NCI-H1092 (cell line): ENCODE measurements at regions not wholly inside any gene's neighbourhood (a gene's known extent, or its start where the extent isn't known, plus 50 kb on each side); places are given as distances from the start of the nearest gene placed in this dataset.
"Not testable (repeated sequence)": the region's sequence is repeated elsewhere in the genome, so short reads cannot be mapped to it uniquely, and the experiment has no call there.

Source experiments
- DNase-seq: peaks from one replicate; lab custom pipeline; 2025; lab: John Stamatoyannopoulos, UW

DNA sequence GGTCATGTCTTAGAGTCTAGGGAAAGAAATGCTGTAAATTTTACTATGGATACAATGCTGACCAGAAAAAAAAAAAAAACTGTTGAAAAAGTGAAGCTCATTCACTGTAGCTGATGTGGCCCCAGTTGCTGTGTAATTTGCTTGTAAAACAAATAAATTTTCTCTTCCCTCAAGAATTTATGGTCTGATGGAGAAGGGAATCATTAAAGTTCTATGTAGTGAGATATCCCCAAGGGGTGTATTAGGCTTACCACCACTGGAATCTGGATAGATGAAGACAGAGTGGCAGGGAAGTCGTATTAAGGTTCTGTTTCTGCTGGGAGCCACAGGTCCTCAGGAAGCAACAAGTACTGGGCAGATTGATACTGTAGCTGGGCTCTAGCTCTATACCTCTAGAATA lies 860.0 kb downstream of the LTN1 start:
- no peak for DNase-seq

DNA sequence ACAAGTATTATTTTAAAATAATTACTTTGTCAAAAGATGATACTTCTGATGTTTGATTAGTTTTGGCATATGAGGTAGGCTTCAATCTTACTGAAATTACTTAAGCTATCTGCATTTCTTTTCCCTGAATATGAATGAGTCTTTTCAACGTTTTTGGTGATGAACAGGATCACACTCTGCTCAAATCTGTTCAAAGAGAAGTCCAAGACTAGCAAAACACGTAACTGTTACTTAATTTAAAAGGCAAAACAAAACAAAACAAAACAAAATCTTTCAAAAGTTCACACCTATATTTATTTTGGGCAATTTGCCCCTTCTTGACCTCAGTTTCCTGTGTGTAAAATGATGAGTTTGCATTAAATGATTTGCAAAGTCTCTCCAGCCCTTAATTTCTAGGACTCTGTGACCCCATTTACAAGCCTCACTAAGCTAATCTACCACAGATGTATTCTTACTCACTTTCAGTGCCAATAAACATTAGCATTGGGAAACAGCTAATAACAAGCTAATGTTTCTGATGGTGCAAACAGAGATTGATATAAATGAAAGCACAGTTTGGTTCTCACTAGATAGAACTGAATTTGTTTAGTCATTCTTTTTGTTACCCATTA lies 865.4 kb downstream of the LTN1 start:
- DNase-seq, result no peak

DNA sequence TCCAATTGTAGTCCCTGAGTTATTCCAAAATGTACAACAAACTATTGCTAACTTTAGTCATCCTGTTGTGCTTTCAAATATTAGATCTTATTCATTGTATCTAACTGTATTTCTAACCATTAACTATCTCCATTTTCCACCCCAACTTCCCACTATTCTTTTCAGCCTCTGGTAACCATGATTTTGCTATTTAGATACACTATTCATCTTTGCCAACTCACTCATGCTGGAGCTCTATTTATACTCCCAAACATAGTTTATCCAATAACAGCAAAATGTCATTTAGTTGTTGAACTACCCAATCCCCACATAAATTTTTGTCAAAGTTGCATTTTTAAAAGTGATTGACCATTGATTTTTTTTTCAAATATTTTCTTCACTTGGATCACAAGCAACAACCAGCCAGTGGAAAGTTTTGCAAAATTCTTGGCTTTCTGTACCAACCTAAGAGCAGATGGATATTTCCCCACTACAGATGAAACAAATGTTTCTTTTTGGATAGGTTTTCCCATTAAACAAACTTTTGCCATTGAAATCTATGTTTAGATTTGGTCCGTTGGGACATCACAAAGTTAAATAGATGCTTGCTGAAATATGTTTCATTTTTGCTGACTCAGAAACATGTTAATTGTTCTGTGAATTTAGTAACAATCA lies 866.0 kb downstream of the LTN1 start:
- DNase-seq, result no peak

DNA sequence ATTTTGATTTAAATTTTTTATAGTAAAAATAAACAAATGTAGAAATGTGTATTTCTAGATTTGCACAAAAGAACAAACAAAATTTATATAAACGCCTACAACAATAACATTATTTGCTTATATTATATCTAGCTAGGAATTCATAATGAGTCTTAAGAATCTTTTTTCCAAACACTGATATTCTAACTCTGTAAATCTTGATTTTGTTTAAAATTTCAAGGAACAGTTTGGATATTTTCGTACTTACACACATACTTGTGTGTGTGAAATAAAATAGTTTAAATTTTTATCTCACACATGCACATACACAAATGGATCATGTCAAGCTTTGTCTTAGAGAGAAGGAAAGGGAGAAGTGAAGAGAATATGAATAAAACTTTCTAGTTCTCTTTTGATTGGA lies 868.1 kb downstream of the LTN1 start:
- no peak for DNase-seq

DNA sequence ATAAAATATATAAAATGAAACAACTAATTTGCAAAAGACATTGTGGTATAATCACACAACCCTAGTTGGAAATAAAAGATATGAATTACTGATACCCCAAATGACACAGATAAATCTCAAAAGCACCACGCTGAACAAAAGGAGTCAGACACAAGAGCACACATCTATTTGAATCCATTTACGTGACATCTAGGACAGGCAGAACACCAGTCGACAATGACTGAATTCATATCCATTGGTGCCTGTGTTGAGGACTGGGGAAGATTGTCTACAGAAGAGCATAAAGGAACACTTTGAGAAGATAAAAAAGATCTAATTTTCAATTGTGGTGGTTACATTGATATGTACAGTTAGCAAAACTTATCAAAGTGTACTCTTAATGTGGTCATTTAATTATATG lies 874.1 kb downstream of the LTN1 start:
- no peak for DNase-seq

DNA sequence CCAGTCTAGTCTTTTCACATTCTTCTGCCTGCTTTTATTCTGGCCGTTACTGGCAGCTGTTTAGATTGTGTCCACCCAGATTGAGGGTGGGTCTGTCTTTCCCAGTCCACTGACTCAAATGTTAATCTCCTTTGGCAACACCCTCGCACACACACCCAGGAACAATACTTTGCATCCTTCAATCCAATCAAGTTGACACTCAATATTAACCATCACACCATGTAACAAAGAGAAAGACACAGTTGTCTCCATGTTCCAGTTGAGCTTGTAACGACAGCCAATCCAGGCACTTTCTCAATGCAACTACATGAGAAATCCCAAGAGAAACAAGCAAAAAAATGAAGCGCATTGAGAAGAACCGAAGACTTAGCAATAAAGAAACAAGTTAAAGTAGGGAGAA lies 877.7 kb downstream of the LTN1 start:
- not testable (repeated sequence) for DNase-seq

DNA sequence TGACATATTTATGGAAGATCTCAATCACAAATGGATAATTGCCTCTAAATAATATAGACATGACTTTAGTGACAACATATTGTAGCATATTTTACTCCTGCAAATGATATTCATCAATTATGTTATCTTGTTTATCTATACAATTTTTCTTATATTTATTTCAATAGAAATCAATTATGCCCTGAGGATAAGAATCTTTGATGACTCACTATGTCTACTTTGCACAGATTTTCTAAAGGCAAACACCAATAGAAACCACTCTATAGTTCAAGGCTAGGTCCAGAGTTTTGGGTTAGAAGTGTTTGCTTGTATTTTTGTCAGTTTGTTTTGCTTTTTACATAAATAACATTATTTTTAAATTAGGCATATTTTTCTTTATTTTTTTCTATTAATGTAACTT lies 879.0 kb downstream of the LTN1 start:
- no peak for DNase-seq

DNA sequence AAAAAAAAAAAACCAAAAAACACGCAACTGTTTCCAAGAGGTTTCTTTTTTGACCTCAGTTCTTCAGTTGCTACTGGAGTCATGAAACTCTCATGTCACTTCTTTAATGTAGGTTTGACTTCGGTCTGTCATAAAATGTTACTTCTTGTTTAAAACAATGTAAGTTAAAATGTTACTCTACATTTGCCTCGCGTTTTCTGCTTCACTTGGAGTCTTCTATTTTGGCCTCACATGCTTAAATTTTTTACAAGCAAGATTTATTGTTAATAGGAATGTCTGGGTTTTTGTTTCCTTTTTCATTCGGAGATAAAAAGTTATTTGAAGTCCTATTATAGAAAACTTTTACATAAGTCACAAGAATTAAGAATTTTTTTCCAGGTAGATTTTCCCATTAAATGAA lies 880.2 kb downstream of the LTN1 start:
- DNase-seq, result no peak

DNA sequence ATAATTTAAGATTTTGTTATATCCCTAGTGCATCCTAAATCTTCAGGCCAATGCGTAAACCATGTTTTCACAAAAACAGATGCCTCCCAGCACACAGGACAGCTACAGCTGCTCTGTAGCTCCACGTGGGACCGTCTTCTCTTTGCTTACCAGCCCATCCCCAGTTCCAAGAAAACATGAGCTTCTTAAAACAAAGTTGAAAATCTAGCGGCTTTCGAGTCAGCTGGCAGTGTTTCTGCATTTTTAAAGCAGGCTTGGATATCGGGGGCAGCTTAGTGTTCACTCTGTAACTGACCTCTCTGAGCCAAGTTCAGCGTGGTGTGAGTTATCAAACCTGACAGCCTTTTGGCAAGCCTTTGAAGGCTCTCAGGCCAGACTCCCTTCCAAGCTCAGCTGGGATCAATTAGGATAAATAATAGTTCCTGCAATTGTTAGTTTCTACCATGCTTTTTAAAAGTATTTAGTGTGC lies 881.5 kb downstream of the LTN1 start:
- no peak for DNase-seq

DNA sequence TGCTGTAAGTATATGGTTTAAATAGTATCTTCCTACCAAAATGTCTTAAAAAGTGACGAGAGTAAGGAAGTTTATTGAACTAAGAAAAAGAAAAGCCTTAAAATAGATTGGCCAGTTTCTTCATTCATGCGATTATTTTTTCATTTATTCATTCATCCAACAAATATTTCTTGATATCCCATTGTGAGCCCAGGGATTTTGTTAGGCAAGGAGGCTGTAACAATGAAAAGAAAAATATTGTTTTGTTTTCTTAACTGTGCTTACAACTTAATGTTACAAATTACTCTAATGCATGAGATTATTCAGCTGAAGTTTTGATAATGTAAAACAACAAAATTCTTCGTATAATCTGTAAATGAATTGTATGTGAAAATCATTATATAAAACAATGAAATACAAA lies 882.0 kb downstream of the LTN1 start:
- no peak for DNase-seq

DNA sequence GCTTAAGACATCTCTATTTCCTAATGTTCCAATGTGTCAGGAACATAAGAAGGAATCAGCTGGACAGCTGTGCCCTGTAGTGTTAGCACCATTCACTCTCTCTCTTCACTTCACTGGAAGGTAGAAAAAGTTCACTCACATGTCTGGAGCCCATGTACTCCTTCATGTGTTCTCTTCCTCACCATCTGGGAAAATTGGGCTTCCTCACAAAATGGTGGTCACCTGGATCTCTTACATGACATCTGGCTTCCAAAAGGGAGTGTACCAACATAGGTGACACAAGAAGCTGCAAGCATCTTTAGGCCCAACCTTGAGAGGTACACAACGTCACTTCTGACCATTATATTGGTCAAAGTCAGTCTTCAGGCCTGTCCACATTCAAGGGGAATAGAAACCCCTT lies 882.6 kb downstream of the LTN1 start:
- DNase-seq, result no peak

DNA sequence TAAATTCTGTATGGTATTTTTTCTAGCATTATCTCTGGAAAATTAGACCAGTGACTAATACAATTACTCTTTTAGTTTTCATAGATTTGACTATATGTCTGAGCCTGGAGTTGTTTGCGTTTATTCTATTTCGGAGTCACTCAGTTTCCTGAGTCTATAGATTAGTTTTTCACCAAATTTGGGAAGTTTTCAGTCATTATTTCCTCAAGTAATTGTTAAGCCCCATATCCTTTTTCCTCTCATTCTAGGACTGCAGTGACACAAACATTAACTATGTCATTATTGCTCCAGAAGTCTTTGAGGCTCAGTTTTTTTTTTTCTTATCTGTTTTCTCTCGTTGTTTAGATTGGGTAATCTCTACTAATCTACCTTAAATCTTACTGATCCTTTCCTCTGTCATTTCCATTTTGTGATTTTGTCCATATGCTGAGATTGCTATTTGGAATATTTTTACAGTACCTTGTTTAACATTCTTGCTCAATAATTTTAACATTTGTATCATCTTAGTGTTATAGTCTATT lies 886.2 kb downstream of the LTN1 start:
- DNase-seq, result no peak

DNA sequence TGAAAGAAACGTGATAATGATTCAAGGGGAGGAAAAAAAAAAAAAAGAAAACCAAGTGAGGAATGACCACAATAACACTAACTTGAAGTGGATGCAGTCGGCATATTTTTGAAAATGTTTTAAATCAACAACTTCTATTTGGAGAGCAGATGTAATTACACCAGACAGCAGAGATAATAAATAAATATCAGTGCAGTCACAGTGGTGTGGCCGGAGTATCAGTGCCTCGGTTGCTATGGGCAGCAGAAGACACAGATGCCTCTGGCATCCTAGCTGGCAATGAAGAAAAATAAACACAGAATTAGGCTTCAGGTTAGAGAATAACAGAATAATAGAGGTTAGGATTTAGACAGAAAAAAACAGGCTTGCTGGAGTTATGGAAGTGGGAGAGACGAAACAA lies 888.3 kb downstream of the LTN1 start:
- DNase-seq, result no peak

DNA sequence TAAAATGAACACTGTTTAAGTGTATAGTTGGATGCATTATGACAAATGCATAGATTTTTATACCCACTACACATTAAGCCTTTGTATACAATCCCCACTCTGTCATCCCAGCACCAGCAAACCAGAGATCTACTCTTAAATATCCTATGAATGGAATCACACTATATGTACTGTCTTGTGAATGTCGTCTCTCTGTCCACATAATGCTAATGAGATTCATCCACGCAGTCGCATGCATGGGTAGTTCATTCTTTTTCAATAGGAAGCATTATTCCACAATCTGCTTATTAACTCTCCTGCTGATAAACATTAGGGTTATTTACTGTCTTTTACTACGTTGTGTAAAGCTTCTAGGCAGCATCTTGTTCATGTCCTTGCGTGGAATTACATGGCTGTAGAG lies 892.3 kb downstream of the LTN1 start:
- no peak for DNase-seq

DNA sequence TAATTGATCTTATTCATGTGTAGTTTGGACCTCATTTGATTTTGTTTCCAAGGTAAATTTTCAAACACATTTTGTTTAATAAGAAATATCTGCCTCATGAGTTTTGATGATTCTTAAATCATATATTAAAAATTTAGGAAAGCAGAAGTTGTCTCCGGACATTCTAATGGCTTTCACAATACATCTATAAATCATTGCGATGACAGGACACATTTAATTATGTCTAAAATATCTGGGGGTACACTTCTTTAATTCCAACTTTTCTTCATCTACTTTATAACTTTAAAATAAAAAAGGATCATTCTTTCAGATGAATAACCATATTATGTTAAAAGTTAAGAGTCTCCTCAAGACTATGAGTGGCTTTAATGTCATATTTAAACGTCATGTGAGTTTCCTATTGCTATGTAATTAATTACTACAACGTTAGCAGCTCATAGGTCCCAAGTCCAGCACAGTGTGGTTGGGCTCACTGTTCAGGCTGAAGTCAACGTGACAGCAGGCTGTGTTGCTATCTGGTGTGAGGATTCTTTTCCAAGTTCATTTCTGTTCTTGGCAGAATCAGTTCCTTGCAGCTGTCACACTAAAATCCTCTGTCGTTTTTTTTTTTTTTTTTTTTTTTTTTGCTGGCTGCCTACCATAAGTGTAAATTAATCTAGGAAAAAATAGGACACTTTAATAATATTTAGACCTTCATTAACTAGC lies 893.5 kb downstream of the LTN1 start:
- DNase-seq, result no peak

DNA sequence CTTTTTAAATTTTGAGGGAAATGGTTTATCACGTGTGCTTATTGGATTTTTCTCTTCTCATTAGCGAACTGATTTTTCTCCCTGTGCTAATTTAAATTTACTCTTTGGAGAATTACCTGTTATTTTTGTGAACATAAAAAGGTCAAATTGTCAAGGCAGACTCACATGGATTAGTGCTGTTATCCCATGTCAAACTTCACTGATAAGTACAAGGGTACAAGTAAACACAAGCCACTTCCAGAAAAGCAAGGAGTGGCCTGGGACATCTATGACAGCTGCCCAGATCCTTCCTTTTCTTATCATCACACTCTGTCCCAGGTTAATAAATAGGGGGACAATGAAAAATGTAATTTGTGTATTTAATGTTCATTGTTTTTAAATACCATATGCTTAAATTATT lies 901.2 kb downstream of the LTN1 start:
- no peak for DNase-seq

DNA sequence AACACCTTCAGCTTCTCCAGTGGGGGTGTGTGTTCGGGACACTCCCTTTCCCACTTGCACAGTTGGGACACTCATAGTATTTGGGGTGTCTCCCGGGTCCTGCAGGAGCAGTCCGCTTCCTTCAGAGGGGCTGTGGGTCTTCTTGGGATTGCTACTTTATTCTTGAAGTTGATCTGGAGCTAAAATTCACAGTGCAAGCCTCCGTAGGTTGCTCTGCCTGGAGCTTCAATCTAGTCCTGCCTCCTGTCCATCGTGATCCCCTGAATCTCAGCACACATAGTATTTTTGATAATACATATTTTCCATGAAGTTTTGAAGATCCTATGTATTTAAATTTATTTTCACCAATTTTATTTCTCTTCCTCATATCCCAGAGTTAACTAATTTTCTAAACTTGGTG lies 902.1 kb downstream of the LTN1 start:
- DNase-seq, result no peak

DNA sequence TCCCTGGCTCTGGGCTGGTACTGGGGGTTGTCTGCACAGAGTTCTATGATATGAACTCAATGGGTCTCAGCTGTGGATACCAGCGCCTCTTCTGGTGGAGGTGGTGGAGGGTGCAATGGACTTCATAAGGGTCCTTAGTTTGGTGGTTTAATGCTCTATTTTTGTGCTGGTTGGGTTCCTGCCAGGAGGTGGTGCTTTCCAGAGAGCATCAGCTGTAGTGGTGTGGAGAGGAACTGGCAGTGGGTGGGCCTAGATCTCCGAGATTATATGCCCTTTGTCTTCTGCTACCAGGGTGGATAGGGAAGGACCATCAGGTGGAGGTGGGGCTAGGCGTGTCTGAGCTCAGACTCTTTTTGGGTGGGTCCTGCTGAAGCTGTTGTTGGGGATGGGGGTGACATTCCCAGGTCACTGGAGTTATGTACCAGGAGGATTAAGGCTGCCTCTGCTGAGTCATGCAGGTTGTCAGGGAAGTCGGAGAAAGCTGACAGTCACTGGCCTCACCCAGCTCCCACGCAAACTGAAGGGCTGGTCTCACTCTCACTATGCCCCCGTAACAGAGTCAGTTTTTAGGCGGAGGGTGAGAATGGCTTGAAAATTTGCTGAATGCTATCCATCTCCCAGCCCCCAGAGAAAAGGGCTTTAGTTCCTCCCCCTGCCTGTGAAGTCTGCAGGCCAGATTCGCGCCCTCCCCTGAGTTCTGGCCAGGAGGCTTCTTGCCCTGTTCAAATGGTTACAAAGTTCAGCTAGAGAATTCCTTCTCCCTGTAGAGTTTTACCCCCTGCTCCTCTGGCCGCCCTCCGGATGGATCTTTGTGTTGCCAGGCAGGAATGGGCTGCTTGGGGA lies 902.9 kb downstream of the LTN1 start:
- DNase-seq, result no peak

DNA sequence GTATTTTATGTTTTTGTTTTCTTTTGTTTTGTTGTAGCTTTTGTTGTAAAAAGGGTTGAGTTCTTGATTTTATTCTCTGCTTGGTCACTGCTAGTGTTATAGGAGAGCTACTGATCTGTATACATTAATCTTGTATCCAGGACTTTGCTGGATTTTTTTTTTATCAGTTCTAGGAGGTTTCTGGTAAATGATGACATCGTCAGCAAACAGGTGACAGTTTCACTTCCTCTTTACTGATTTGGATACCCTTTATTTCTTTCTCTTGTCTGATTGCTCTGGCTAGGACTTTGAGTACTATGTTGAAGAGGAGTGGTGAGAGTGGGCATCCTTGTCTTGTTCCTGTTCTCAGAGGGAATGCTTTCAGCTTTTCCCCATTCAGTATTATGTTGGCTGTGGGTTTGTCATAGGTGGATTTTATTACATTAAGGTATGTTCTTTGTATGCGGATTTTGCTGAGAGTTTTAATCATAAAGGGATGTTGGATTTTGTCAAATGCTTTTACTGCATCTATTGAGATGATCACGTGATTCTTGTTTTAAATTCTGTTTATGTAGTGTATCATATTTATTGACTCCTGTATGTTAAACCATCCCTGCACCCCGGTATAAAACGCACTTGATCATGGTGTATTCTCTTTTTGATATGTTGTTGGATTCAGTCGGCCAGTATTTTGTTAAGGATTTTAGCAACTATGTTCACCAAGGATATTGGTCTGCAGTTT lies 905.7 kb downstream of the LTN1 start:
- no peak for DNase-seq

DNA sequence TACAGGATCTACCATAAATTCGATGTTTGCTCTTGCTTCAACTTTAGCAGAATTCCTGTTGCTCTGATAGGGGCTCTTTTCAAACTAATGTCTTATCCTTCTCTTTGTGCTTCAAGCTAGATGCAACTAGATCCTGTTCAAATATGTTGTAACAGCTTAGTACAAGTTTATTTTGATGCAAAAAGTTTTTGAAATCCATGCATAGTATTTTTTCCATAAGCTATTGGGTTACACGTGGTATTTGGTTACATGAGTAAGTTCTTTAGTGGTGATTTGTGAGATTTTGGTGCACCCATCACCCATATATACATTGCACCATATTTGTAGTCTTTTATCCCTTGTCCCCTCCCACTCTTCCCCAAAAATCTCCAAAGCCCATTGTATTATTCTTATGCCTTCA lies 907.7 kb downstream of the LTN1 start:
- DNase-seq, result no peak

DNA sequence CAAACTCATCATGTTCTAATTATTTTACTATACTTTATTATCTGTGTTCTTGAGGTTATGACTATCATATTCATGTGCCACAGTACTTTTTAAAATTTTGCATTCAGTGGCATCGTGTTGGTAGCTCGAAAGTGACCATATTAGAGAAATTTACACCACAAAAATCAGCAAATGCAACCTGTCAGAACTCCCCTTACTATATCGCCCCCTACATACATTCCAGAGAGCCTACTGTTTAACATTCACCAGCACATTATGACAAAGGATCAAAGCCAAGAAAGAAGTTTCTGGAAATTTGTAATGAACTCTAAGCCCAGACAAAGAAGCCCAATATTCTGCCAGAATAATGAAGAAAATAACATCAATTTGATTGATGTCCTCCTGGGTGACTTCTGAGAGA lies 909.3 kb downstream of the LTN1 start:
- no peak for DNase-seq

DNA sequence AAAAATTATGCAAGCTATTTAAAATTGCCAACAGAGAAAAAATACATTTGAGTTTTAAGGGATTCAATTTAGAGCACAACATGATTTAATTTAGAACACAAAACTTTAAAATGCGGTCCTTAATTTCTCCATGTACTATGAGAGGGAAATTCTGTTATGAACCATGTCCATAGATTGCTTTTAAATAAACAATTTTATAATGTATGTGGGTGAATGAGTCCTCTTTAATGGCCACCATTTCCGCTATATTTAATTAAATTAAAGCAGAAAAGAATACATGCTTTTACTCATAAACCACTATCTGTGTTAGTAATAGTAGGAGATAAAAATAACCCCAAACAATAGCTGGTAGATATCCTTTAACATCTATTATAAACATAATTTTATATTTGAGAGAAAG lies 914.6 kb downstream of the LTN1 start:
- DNase-seq, result no peak
